ENCODE measurements at regions not wholly inside any gene's neighbourhood (a gene's known extent, or its start where the extent isn't known, plus 50 kb on each side); places are given as distances from the start of the nearest gene placed in this dataset.

DNA sequence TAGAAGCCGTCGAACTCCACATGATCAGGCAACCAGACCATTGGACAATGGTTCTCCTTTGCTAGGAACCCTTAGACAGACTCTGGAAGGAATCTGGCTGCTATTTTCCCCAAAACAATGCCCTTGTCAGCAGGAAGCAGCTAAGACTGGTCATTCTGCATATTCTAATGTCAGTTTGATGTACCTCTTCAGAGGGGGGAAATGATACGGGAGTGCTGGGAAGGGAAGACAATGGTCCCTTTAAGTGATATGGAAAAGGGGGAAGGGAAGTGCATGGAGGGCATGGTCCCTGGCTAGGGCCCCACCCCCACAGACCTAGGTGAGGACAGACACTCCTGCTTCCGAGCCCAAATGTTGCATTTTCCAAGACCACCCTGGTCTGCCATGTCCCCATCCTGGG is 389.0 kb upstream of the SLITRK6 start:
- H3K4me2 ChIP-seq (ENCODE audit: insufficient read depth, low read length) = no peak overlapping the region
- H3K9ac ChIP-seq (ENCODE audit: insufficient read depth in 1 of 2, low read depth in 2 of 2, low read length in 2 of 2) = no peak overlapping the region
- H3K9me1 ChIP-seq (ENCODE audit: control insufficient read depth, insufficient read depth, low read length) = no peaks in the 10 kb centered on the region
- no peak overlapping the region for H2AFZ ChIP-seq (ENCODE audit: low read depth, low read length)
- no peak for DNase-seq (ENCODE audit: extremely low read depth in 1 of 4, low spot score in 3 of 4)
- ChIA-PET CTCF (ENCODE audit: low intra/inter-chr PET ratio) (no interaction called here), POLR2A (no interaction called here)
- no TSS peak for BruUV-seq (replicated peaks)
- no peaks in the 10 kb centered on the region for H4K20me1 ChIP-seq (replicated peaks; ENCODE audit: control insufficient read depth, insufficient read depth, low read length)
- no peak overlapping the region for H3K4me3 ChIP-seq
- H3K27me3 ChIP-seq (ENCODE audit: control insufficient read depth in 2 of 2, insufficient read depth in 2 of 2, low read length in 2 of 2) = no peaks in the 10 kb centered on the region
- no peaks in the 10 kb centered on the region for H3K79me2 ChIP-seq (ENCODE audit: control insufficient read depth, insufficient read depth, low read length)
- in situ Hi-C loops (cut with MboI) = no loop called here
- H3K9me3 ChIP-seq (replicated peaks; ENCODE audit: control insufficient read depth, insufficient read depth, low read depth, low read length) = no peaks in the 10 kb centered on the region
- no peak for FAIRE-seq
- WGBS (ENCODE audit: insufficient coverage, low coverage, missing lambda C conversion rate) = 0% methylated on average over 3 of the region's 4 CpGs
- no peak for ATAC-seq
- no peaks in the 10 kb centered on the region for H3K36me3 ChIP-seq (ENCODE audit: control insufficient read depth, insufficient read depth, low read length)
- H3K27ac ChIP-seq (ENCODE audit: extremely low read depth, low read depth, low read length) = no peak overlapping the region
- intact Hi-C loops (cut with micrococcal nuclease) = no loop called here
- no peaks in the 10 kb centered on the region for H3K4me1 ChIP-seq (replicated peaks in 1 of 2; ENCODE audit: control insufficient read depth in 2 of 2, insufficient read depth in 2 of 2, low read length in 2 of 2)
- TF ChIP-seq MAFF (IDR thresholded peaks at IDR 0.05; ENCODE audit: low read length) (no peak), ZBTB7A (IDR thresholded peaks at IDR 0.05; ENCODE audit: borderline replicate concordance, control insufficient read depth, low read depth, low read length) (no peak), SIN3B (IDR thresholded peaks at IDR 0.05; ENCODE audit: low read depth) (no peak), ZNF696 (CRISPR knock-in tag; conservative IDR thresholded peaks at IDR 0.05) (no peak), SMAD4 (CRISPR knock-in tag; conservative IDR thresholded peaks at IDR 0.05) (no peak), ELF1 (tag; IDR thresholded peaks at IDR 0.05) (no peak)
- TF ChIP-seq, protein P1, sequence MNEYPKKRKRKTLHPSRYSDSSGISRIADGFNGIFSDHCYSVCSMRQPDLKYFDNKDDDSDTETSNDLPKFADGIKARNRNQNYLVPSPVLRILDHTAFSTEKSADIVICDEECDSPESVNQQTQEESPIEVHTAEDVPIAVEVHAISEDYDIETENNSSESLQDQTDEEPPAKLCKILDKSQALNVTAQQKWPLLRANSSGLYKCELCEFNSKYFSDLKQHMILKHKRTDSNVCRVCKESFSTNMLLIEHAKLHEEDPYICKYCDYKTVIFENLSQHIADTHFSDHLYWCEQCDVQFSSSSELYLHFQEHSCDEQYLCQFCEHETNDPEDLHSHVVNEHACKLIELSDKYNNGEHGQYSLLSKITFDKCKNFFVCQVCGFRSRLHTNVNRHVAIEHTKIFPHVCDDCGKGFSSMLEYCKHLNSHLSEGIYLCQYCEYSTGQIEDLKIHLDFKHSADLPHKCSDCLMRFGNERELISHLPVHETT (CRISPR knock-in tag; conservative IDR thresholded peaks at IDR 0.05 in 1 of 2, IDR thresholded peaks at IDR 0.05 in 1 of 2) = no peak
- TF ChIP-seq, protein P2, sequence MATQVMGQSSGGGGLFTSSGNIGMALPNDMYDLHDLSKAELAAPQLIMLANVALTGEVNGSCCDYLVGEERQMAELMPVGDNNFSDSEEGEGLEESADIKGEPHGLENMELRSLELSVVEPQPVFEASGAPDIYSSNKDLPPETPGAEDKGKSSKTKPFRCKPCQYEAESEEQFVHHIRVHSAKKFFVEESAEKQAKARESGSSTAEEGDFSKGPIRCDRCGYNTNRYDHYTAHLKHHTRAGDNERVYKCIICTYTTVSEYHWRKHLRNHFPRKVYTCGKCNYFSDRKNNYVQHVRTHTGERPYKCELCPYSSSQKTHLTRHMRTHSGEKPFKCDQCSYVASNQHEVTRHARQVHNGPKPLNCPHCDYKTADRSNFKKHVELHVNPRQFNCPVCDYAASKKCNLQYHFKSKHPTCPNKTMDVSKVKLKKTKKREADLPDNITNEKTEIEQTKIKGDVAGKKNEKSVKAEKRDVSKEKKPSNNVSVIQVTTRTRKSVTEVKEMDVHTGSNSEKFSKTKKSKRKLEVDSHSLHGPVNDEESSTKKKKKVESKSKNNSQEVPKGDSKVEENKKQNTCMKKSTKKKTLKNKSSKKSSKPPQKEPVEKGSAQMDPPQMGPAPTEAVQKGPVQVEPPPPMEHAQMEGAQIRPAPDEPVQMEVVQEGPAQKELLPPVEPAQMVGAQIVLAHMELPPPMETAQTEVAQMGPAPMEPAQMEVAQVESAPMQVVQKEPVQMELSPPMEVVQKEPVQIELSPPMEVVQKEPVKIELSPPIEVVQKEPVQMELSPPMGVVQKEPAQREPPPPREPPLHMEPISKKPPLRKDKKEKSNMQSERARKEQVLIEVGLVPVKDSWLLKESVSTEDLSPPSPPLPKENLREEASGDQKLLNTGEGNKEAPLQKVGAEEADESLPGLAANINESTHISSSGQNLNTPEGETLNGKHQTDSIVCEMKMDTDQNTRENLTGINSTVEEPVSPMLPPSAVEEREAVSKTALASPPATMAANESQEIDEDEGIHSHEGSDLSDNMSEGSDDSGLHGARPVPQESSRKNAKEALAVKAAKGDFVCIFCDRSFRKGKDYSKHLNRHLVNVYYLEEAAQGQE (IDR thresholded peaks at IDR 0.05; ENCODE audit: borderline replicate concordance) = no peak
- TF ChIP-seq, protein P2 (CRISPR knock-in tag; IDR thresholded peaks at IDR 0.05; ENCODE audit: low read depth) = no peak
- TF ChIP-seq, protein P3, sequence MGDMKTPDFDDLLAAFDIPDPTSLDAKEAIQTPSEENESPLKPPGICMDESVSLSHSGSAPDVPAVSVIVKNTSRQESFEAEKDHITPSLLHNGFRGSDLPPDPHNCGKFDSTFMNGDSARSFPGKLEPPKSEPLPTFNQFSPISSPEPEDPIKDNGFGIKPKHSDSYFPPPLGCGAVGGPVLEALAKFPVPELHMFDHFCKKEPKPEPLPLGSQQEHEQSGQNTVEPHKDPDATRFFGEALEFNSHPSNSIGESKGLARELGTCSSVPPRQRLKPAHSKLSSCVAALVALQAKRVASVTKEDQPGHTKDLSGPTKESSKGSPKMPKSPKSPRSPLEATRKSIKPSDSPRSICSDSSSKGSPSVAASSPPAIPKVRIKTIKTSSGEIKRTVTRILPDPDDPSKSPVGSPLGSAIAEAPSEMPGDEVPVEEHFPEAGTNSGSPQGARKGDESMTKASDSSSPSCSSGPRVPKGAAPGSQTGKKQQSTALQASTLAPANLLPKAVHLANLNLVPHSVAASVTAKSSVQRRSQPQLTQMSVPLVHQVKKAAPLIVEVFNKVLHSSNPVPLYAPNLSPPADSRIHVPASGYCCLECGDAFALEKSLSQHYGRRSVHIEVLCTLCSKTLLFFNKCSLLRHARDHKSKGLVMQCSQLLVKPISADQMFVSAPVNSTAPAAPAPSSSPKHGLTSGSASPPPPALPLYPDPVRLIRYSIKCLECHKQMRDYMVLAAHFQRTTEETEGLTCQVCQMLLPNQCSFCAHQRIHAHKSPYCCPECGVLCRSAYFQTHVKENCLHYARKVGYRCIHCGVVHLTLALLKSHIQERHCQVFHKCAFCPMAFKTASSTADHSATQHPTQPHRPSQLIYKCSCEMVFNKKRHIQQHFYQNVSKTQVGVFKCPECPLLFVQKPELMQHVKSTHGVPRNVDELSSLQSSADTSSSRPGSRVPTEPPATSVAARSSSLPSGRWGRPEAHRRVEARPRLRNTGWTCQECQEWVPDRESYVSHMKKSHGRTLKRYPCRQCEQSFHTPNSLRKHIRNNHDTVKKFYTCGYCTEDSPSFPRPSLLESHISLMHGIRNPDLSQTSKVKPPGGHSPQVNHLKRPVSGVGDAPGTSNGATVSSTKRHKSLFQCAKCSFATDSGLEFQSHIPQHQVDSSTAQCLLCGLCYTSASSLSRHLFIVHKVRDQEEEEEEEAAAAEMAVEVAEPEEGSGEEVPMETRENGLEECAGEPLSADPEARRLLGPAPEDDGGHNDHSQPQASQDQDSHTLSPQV (IDR thresholded peaks at IDR 0.05) = no peak

All from K562 (cell line).